PC-9 (cell line): ENCODE measurements at regions not wholly inside any gene's neighbourhood (a gene's known extent, or its start where the extent isn't known, plus 50 kb on each side); places are given as distances from the start of the nearest gene placed in this dataset.

ENCODE experiments used
- BruUV-seq: library from RNA; stranded (reverse); fragments of 400-500 nt; replicated peaks from 2 replicates; lab custom pipeline; 2021; lab: Mats Ljungman, UMichigan
- CTCF ChIA-PET: fragments of 300-600 bp; sonication (Branson Sonifier 250); formaldehyde crosslinking; loops from one replicate; lab custom pipeline; 2022; ENCODE audit warnings: antibody characterized with exemption; lab: Charles Lee
- POLR2A ChIA-PET: fragments of 300-600 bp; sonication (Branson Sonifier 250); formaldehyde crosslinking; loops from one replicate; lab custom pipeline; 2022; ENCODE audit warnings: antibody characterized with exemption; ENCODE audit not compliant: unreplicated experiment; lab: Charles Lee
- DNase-seq, 2 experiments: peaks; one replicate each; pipeline versions ENCODE4 v3.0.0 to v3.0.0-alpha.2; 2015 to 2022; ENCODE audit warnings: mixed read lengths in 1 of 2
- H2AFZ ChIP-seq: fragments of 200-600 bp; sonication (generic); 2 replicates; pipeline ENCODE4 v1.8.1; 2017; ENCODE audit warnings: antibody characterized with exemption
- H3F3A ChIP-seq: fragments of 200-600 bp; sonication (generic); 2 replicates; pipeline ENCODE4 v1.8.1; 2017; ENCODE audit warnings: antibody characterized with exemption, mild to moderate bottlenecking, low read depth; ENCODE audit not compliant: insufficient read depth
- H3K27ac ChIP-seq: fragments of 200-600 bp; sonication (generic); 2 replicates; pipeline ENCODE4 v1.6.1; 2016; ENCODE audit warnings: mixed run types
- H3K27me3 ChIP-seq: fragments of 200-600 bp; sonication (generic); 2 replicates; pipeline ENCODE4 v1.6.1; 2016; ENCODE audit warnings: low read depth, mixed run types; ENCODE audit not compliant: insufficient read depth
- H3K36me3 ChIP-seq: fragments of 200-600 bp; sonication (generic); 2 replicates; pipeline ENCODE4 v1.6.1; 2016; ENCODE audit warnings: low read depth, mixed run types
- H3K4me1 ChIP-seq: fragments of 200-600 bp; sonication (generic); replicated peaks from 2 replicates; pipeline ENCODE4 v1.6.1; 2016; ENCODE audit warnings: mixed run types; ENCODE audit not compliant: insufficient read depth
- H3K4me2 ChIP-seq: fragments of 200-600 bp; sonication (generic); 2 replicates; pipeline ENCODE4 v1.6.1; 2017; ENCODE audit warnings: mixed run types
- H3K4me3 ChIP-seq: fragments of 200-600 bp; sonication (generic); 2 replicates; pipeline ENCODE4 v1.6.1; 2016; ENCODE audit warnings: mixed run types
- H3K79me2 ChIP-seq: fragments of 200-600 bp; sonication (generic); 2 replicates; pipeline ENCODE4 v1.6.1; 2017; ENCODE audit warnings: low read depth, mixed run types
- H3K9me2 ChIP-seq: fragments of 200-600 bp; sonication (generic); 2 replicates; pipeline ENCODE4 v1.8.1; 2017; ENCODE audit warnings: mild to moderate bottlenecking; ENCODE audit not compliant: insufficient read depth
- H3K9me3 ChIP-seq: fragments of 200-600 bp; sonication (generic); 2 replicates; pipeline ENCODE4 v1.8.1; 2016; ENCODE audit warnings: low read depth; ENCODE audit not compliant: insufficient read depth
- H4K20me1 ChIP-seq: fragments of 200-600 bp; sonication (generic); 2 replicates; pipeline ENCODE4 v1.8.1; 2017; ENCODE audit not compliant: insufficient read depth
- EZH2 ChIP-seq: fragments of 200-600 bp; sonication (generic); IDR thresholded peaks from 2 replicates; pipeline ENCODE4 v1.8.0; 2017; ENCODE audit warnings: antibody characterized with exemption, low read depth
- intact Hi-C: fragments of 100-400 bp; cut with micrococcal nuclease; formaldehyde crosslinking; loops from one replicate; pipeline ENCODE4 v1.10.0; 2022; ENCODE audit not compliant: unreplicated experiment
- TF ChIP-seq, protein P1 (sequence below): fragments of 200-600 bp; sonication (generic); conservative IDR thresholded peaks from 2 replicates; pipeline ENCODE4 v1.6.1; 2017; ENCODE audit warnings: mixed run types, antibody characterized with exemption, mild to moderate bottlenecking, moderate library complexity

DNA sequence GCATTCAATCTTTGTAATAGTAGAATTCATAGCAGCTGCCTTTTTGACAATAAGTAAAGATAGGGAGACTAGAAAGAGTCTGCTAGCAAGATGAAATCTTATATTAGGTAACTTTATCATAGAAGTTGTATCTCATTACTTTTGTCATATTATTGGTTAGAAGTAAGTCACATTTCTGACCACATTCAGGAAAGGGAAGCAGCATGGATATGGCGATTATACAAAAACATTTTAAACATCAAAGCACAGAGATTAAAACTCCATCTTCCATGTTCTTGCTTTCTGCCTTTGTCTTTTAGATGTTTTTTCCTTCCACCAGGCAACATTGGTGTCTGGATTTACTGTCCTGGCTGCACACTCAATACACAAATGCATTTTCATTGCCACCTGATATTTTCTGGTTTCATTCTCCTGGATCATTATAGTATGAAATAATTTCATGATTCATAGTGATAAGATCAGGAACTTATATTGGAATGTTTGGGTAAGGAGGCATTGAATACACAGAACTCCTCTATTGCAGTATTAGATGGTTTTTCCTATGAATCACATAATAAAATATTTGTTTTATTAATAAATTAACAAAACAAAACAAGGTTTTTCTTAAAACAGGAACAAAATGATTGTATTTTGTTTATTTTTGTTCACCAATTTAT, 1460.3 kb upstream of the CADM2 start:
- BruUV-seq = no TSS peak

DNA sequence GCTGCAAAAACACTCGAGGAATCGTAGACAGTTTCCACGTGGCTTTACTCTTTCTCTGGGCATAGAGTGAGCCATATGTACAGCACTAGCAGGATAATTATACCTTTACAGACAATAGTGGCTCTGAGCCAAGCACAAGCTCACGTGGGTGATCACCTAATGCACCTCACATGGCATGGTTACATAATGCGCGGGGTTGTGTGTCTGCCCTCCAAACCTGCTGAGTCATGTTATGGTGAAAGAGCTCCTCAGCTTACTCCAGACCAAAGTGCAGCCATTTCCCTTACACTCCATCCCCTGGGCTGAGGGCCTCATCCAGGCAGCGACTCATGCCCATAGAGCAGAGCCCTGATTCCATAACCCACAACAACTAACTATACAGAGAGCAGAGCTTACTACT, 1458.4 kb upstream of the CADM2 start:
- no peak overlapping the region for H2AFZ ChIP-seq
- H3F3A ChIP-seq = no peaks in the 10 kb centered on the region
- intact Hi-C loops = no loop called here
- peak overlapping the region; percentile 45; the same call in 1 of the 2 replicates for H3K27ac ChIP-seq
- no TSS peak for BruUV-seq
- no peaks in the 10 kb centered on the region for H3K4me1 ChIP-seq
- H3K4me2 ChIP-seq = no peak overlapping the region
- no peaks in the 10 kb centered on the region for H3K79me2 ChIP-seq
- no peaks in the 10 kb centered on the region for H3K36me3 ChIP-seq
- H3K9me3 ChIP-seq = no peaks in the 10 kb centered on the region
- H3K4me3 ChIP-seq = no peak overlapping the region
- H4K20me1 ChIP-seq = no peaks in the 10 kb centered on the region
- ChIA-PET CTCF (no interaction called here), POLR2A (no interaction called here)
- TF ChIP-seq EZH2 = no peak
- TF ChIP-seq, protein P1, sequence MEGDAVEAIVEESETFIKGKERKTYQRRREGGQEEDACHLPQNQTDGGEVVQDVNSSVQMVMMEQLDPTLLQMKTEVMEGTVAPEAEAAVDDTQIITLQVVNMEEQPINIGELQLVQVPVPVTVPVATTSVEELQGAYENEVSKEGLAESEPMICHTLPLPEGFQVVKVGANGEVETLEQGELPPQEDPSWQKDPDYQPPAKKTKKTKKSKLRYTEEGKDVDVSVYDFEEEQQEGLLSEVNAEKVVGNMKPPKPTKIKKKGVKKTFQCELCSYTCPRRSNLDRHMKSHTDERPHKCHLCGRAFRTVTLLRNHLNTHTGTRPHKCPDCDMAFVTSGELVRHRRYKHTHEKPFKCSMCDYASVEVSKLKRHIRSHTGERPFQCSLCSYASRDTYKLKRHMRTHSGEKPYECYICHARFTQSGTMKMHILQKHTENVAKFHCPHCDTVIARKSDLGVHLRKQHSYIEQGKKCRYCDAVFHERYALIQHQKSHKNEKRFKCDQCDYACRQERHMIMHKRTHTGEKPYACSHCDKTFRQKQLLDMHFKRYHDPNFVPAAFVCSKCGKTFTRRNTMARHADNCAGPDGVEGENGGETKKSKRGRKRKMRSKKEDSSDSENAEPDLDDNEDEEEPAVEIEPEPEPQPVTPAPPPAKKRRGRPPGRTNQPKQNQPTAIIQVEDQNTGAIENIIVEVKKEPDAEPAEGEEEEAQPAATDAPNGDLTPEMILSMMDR = no peak
- DNase-seq = peak in 1 of 2 experiments; percentile 41
- H3K27me3 ChIP-seq = no peaks in the 10 kb centered on the region
- peaks cover 2% of the 10 kb centered on the region; the same call in 1 of the 2 replicates for H3K9me2 ChIP-seq

More for the DNA sequence above, 1460.3 kb upstream of the CADM2 start:
- no peaks in the 10 kb centered on the region for H3F3A ChIP-seq
- H3K9me2 ChIP-seq = no peaks in the 10 kb centered on the region; the same call in 1 of the 2 replicates
- H3K27me3 ChIP-seq = no peaks in the 10 kb centered on the region
- H3K36me3 ChIP-seq = no peaks in the 10 kb centered on the region
- no peaks in the 10 kb centered on the region for H3K4me1 ChIP-seq
- H3K27ac ChIP-seq = no peak overlapping the region
- DNase-seq = peak in 1 of 2 experiments; percentile 55
- intact Hi-C loops = no loop called here
- H2AFZ ChIP-seq = no peak overlapping the region
- no peak overlapping the region for H3K4me3 ChIP-seq
- POLR2A ChIA-PET = no interaction called here
- H3K79me2 ChIP-seq = no peaks in the 10 kb centered on the region
- CTCF ChIA-PET = no interaction called here
- no peak for TF ChIP-seq EZH2
- TF ChIP-seq, protein P1 = no peak
- no peak overlapping the region for H3K4me2 ChIP-seq
- no peaks in the 10 kb centered on the region for H4K20me1 ChIP-seq
- no peaks in the 10 kb centered on the region for H3K9me3 ChIP-seq

DNA sequence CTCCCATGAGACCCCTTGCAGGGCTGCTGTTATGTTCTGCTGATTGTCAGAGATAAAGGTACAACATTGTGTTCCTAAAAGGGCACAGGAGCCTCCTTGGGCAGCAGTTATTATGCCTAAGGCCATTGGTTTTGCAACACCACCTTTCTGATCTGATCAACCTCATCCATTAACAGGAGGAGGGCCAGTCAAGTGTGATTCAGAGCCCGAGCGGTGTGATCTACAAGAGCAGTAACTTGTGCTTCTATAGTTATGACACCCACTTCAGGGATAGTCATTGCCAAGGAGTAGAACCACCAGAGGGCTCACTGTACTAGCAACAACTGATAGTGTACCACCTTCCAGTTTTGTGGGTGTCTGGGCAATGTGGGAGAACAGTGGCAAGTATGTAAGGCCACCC, 1457.9 kb upstream of the CADM2 start:
- Histone ChIP-seq H3K9me3 (no peaks in the 10 kb centered on the region), H3K79me2 (no peaks in the 10 kb centered on the region), H3K4me3 (no peak overlapping the region), H3K27me3 (no peaks in the 10 kb centered on the region), H3K4me2 (no peak overlapping the region), H3K36me3 (no peaks in the 10 kb centered on the region), H2AFZ (no peak overlapping the region), H3K9me2 (peaks cover 4% of the 10 kb centered on the region; the same call in 1 of the 2 replicates), H3F3A (no peaks in the 10 kb centered on the region), H3K27ac (peak overlapping the region; percentile 45; the same call in 1 of the 2 replicates), H3K4me1 (no peaks in the 10 kb centered on the region), H4K20me1 (no peaks in the 10 kb centered on the region)
- intact Hi-C loops = no loop called here
- DNase-seq = no peak
- ChIA-PET POLR2A (no interaction called here), CTCF (no interaction called here)
- TF ChIP-seq, protein P1 = no peak
- TF ChIP-seq EZH2 = no peak
- no TSS peak for BruUV-seq
